Panc1 (cell line): ENCODE measurements at regions not wholly inside any gene's neighbourhood (a gene's known extent, or its start where the extent isn't known, plus 50 kb on each side); places are given as distances from the start of the nearest gene placed in this dataset.

Source experiments
- ATAC-seq: fragments of 200-7000 bp; cut with Tn5 transposase; 2 replicates; pipeline ENCODE4 v1.9.1; 2020; ENCODE audit warnings: mild to moderate bottlenecking, moderate library complexity
- BruUV-seq: library from RNA; stranded (reverse); fragments of 400-500 nt; replicated peaks from 2 replicates; lab custom pipeline; 2021; lab: Mats Ljungman, UMichigan
- CTCF ChIA-PET: fragments of 300-600 bp; sonication (Branson Sonifier 250); formaldehyde crosslinking; loops from one replicate; lab custom pipeline; 2022; ENCODE audit warnings: antibody characterized with exemption; lab: Charles Lee
- POLR2A ChIA-PET: fragments of 300-600 bp; sonication (Branson Sonifier 250); formaldehyde crosslinking; loops from one replicate; lab custom pipeline; 2022; ENCODE audit warnings: antibody characterized with exemption; lab: Charles Lee
- DNase-seq: peaks from one replicate; pipeline ENCODE4 v3.0.0-alpha.2; 2010; ENCODE audit warnings: low read depth, low spot score
- H3K27ac ChIP-seq: 2 replicates; pipeline ENCODE4 v1.5.1; 2011; ENCODE audit warnings: mild to moderate bottlenecking, low read length, inconsistent platforms
- H3K27me3 ChIP-seq: fragments of 200-500 bp; sonication (Bioruptor generic); 2 replicates; pipeline ENCODE4 v1.6.0; 2014; ENCODE audit warnings: low read length, inconsistent platforms; ENCODE audit not compliant: control insufficient read depth, insufficient read depth
- H3K36me3 ChIP-seq: fragments of 200-500 bp; sonication (Bioruptor generic); 2 replicates; pipeline ENCODE4 v1.5.1; 2014; ENCODE audit warnings: inconsistent platforms, mild to moderate bottlenecking, low read length, moderate library complexity; ENCODE audit not compliant: control insufficient read depth, insufficient read depth
- H3K4me1 ChIP-seq: 2 replicates; pipeline ENCODE4 v1.5.1; 2011; ENCODE audit warnings: inconsistent platforms, mild to moderate bottlenecking, low read length, moderate library complexity; ENCODE audit not compliant: control insufficient read depth, insufficient read depth
- H3K4me3 ChIP-seq, 2 experiments: 2 replicates each; pipeline ENCODE4 v1.5.1; 2011 to 2012; ENCODE audit warnings: low read depth in 2 of 2, low read length in 2 of 2, mild to moderate bottlenecking in 2 of 2, inconsistent platforms in 1 of 2, moderate library complexity in 1 of 2
- H3K9me3 ChIP-seq: fragments of 200-500 bp; sonication (Bioruptor generic); 2 replicates; pipeline ENCODE4 v1.5.1; 2014; ENCODE audit warnings: low read depth, mild to moderate bottlenecking, inconsistent platforms, low read length, moderate library complexity; ENCODE audit not compliant: control insufficient read depth, insufficient read depth
- POLR2AphosphoS5 ChIP-seq: IDR thresholded peaks from 2 replicates; pipeline ENCODE4 v1.6.1; 2012; ENCODE audit warnings: mild to moderate bottlenecking, low read depth, low read length, moderate library complexity
- SIN3A ChIP-seq: IDR thresholded peaks from 2 replicates; pipeline ENCODE4 v1.6.1; 2012; ENCODE audit warnings: low read depth, mild to moderate bottlenecking, low read length, moderate library complexity, borderline replicate concordance; ENCODE audit not compliant: insufficient read depth
- TCF7L2 ChIP-seq: IDR thresholded peaks from 2 replicates; pipeline ENCODE4 v1.6.1; 2011; ENCODE audit warnings: mild to moderate bottlenecking, low read depth, low read length, inconsistent platforms
- in situ Hi-C: cut with HindIII; loops from 2 replicates; pipeline ENCODE4 v1.10.0; 2016; ENCODE audit warnings: low sequenced_read_pairs, low pct_unique_long_range_greater_than_20kb
- intact Hi-C: fragments of 100-400 bp; cut with micrococcal nuclease; formaldehyde crosslinking; loops from one replicate; pipeline ENCODE4 v1.10.0; 2022; ENCODE audit not compliant: unreplicated experiment
- TF ChIP-seq, protein P1 (sequence below), 2 experiments: IDR thresholded peaks; 2 replicates each; pipeline ENCODE4 v1.6.1; 2011 to 2012; ENCODE audit warnings: low read depth in 2 of 2, control low read depth in 1 of 2, low read length in 1 of 2, mild to moderate bottlenecking in 1 of 2, moderate library complexity in 1 of 2; ENCODE audit not compliant: insufficient read depth in 1 of 2
- TF ChIP-seq, protein P2 (sequence below): fragments of 450-650 bp; IDR thresholded peaks from 2 replicates; pipeline ENCODE4 v1.5.1; 2017; ENCODE audit warnings: mild to moderate bottlenecking

DNA sequence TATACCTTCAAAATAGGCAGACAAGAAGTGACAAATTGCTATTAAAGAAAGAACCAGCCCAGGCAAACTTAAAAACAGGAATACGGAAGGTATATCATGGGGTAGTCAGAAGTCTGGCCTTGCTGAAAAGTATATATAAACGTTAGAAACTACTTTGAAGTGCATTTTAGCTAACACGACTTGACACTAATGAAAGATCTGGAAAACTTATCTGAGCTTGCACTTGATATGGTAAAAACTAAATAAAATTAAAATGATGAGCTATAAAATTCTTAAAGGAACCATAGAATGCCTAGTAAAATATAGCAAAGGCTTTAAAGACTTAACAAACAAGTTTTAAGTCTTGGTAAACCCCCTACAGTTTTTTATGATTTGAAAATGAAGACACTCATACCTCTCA, 795.3 kb upstream of the PCDH20 start:
- H3K27me3 ChIP-seq: no peaks in the 10 kb centered on the region
- POLR2A ChIA-PET: no interaction called here

DNA sequence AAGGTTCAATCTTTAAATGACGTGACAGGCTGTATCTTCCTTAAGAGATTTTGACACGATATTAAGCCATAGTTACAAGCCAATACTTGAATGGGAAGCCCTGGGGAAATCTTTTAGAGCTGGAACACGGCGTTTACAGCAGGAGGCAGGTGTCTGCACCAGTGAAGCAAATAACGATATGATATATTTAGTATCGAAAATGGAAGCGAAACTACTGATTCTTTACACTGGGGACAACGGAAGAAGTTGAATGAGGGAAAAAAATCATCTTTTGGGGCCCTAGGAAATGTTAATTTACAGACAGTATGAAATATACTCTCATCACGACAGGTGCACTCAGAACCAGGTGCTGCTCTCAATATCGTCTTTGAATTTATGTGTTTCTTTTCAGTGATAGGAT, 793.9 kb upstream of the PCDH20 start:
- Histone ChIP-seq H3K9me3 (no peaks in the 10 kb centered on the region), H3K27ac (no peak overlapping the region), H3K27me3 (no peaks in the 10 kb centered on the region), H3K36me3 (no peaks in the 10 kb centered on the region), H3K4me3 (peak overlapping the region; percentile 30 to 46), H3K4me1 (no peaks in the 10 kb centered on the region)
- ATAC-seq: no peak
- POLR2A ChIA-PET: no interaction called here
- DNase-seq: no peak
- TF ChIP-seq, protein P1, sequence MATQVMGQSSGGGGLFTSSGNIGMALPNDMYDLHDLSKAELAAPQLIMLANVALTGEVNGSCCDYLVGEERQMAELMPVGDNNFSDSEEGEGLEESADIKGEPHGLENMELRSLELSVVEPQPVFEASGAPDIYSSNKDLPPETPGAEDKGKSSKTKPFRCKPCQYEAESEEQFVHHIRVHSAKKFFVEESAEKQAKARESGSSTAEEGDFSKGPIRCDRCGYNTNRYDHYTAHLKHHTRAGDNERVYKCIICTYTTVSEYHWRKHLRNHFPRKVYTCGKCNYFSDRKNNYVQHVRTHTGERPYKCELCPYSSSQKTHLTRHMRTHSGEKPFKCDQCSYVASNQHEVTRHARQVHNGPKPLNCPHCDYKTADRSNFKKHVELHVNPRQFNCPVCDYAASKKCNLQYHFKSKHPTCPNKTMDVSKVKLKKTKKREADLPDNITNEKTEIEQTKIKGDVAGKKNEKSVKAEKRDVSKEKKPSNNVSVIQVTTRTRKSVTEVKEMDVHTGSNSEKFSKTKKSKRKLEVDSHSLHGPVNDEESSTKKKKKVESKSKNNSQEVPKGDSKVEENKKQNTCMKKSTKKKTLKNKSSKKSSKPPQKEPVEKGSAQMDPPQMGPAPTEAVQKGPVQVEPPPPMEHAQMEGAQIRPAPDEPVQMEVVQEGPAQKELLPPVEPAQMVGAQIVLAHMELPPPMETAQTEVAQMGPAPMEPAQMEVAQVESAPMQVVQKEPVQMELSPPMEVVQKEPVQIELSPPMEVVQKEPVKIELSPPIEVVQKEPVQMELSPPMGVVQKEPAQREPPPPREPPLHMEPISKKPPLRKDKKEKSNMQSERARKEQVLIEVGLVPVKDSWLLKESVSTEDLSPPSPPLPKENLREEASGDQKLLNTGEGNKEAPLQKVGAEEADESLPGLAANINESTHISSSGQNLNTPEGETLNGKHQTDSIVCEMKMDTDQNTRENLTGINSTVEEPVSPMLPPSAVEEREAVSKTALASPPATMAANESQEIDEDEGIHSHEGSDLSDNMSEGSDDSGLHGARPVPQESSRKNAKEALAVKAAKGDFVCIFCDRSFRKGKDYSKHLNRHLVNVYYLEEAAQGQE (IDR thresholded peaks at IDR 0.05; ENCODE audit: insufficient read depth in 1 of 2, low read depth in 2 of 2, low read length in 1 of 2): no peak
- TF ChIP-seq, protein P2, sequence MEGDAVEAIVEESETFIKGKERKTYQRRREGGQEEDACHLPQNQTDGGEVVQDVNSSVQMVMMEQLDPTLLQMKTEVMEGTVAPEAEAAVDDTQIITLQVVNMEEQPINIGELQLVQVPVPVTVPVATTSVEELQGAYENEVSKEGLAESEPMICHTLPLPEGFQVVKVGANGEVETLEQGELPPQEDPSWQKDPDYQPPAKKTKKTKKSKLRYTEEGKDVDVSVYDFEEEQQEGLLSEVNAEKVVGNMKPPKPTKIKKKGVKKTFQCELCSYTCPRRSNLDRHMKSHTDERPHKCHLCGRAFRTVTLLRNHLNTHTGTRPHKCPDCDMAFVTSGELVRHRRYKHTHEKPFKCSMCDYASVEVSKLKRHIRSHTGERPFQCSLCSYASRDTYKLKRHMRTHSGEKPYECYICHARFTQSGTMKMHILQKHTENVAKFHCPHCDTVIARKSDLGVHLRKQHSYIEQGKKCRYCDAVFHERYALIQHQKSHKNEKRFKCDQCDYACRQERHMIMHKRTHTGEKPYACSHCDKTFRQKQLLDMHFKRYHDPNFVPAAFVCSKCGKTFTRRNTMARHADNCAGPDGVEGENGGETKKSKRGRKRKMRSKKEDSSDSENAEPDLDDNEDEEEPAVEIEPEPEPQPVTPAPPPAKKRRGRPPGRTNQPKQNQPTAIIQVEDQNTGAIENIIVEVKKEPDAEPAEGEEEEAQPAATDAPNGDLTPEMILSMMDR: no peak
- TF ChIP-seq POLR2AphosphoS5: no peak
- no peak for TF ChIP-seq TCF7L2
- no peak for TF ChIP-seq SIN3A
- intact Hi-C loops: no loop called here
- CTCF ChIA-PET: no interaction called here
- in situ Hi-C loops: no loop called here
- BruUV-seq: no TSS peak

More for the DNA sequence above, 795.3 kb upstream of the PCDH20 start:
- no peaks in the 10 kb centered on the region for H3K4me1 ChIP-seq
- no peak for ATAC-seq
- no TSS peak for BruUV-seq
- no peak for DNase-seq
- CTCF ChIA-PET: no interaction called here
- in situ Hi-C loops: no loop called here
- no peaks in the 10 kb centered on the region for H3K9me3 ChIP-seq
- H3K36me3 ChIP-seq: no peaks in the 10 kb centered on the region
- H3K27ac ChIP-seq: no peak overlapping the region
- intact Hi-C loops: no loop called here
- TF ChIP-seq, protein P1 (IDR thresholded peaks at IDR 0.05; ENCODE audit: insufficient read depth in 1 of 2, low read depth in 2 of 2, low read length in 1 of 2): no peak
- H3K4me3 ChIP-seq: no peak overlapping the region
